IPS DF 4.7 (cell line): ENCODE measurements at regions not wholly inside any gene's neighbourhood (a gene's known extent, or its start where the extent isn't known, plus 50 kb on each side); places are given as distances from the start of the nearest gene placed in this dataset.
"Not testable (repeated sequence)": the region's sequence is repeated elsewhere in the genome, so short reads cannot be mapped to it uniquely, and the experiment has no call there.

ENCODE experiments used
- DNase-seq: peaks from one replicate; pipeline ENCODE4 v3.0.0-alpha.2; 2013; ENCODE audit warnings: low spot score; ENCODE audit errors: extremely low read depth

DNA sequence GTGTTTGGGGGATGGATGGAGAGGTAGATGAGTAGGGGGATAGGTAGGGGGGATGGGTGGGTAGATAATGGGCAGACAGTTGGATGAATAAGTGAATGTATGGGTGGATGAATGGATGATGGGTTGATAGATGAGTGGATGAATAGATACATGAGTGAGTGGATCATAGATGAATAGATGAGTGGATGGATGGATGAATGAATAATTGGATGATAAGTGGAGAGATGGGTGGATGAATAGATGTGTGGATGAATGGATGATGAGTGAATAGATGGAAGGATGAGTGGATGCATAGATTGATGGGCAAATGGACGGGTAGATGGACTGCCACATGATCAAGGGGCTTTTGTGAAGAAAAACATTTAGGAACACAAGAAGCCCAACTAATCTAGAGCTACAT is 133.3 kb upstream of the F3 start:
- DNase-seq, result no peak

DNA sequence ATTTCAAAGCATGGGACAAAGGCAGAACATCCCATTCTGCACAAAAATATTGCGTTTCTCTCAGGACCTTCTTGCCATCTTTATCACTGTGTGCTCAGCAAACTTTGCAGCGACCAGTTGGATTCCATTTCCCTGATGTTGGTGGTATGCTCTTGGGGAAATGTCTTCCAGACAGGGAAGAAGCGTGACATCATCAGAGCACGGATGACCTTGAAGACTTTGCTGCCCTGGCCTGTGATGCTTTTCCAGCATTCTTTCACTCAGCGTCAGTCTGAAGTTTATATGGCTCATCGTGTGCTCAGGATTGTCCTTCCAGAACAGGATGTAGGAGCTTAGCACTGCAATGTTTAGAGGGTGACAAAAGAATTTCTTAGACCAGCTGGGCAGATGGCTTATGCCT is 131.4 kb upstream of the F3 start:
- DNase-seq, result no peak

DNA sequence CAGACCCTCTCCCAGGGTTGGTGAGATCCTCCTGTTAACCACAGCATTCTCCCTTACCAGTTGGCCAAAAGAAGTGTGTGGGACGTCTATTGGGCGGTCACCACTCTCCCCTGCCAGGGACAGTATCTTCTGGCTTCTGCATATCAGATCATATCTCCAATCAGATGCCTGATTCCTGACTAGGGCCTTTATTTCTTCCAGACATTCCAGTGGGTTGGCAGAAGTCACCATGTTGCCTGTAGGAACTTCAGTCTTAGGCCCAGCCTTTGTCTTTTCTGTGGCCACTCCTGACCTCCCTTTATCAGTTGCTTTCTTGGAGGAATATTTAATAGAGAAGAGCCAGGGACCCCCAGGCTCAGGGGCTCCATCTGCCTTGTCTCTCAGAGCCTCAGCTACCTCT is 130.4 kb upstream of the F3 start:
- no peak for DNase-seq

DNA sequence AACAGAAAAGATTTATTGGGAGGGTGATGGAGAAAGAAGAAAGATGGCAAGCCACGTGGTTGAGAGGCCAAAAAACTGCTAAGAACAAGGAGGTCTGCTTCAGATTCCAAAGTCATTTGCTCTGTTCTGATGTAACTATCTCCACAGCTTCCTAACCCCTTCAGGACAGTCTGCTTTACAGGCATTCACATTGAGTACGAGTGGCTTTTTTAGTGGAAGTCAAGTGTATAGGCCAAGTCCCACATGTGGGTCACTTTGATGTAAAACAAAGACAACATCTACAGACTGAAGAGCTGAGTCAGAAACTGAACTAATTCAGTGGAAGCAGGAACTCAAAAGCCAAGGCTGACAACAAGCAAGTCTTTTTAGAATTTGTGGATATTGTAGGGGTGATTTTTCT is 128.7 kb upstream of the F3 start:
- DNase-seq, result no peak

DNA sequence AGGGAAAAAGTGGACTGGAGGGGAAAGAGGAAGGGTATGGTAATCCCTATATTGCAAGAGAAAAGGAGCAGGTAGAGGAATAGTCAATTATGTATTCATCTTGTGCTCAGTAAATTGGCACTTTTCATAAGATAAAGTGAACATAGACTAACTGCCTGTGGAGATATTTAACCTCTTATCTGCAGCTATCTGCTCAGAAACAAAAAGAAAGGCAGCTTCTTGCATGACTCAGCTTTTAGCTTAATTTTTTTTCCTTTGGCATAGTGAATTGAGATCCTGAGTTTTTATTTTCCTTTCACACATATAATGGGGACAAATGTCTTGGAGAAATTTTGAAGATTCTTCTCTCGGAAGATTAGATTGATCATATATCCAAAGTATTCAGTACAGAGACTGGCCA is 127.6 kb upstream of the F3 start:
- no peak for DNase-seq

DNA sequence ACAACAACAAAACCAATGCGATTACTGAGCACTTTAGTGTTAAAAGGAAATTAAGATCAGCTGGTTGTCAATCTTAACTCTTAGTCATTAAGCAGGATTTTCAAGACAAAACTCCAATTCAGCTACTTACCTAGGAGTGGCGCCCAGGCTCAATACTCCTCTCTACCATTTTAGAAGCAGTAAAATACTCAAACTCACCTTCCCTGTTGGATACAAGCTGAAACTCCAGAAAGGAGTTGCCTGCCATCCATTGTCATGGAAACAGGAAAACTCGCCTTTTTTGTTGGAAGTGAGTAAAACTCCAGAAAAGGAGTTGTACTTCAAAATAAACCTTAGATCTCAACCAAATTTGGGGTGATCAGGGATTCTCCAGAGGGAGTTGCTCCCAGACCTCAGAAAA is 127.0 kb upstream of the F3 start:
- DNase-seq, result no peak

DNA sequence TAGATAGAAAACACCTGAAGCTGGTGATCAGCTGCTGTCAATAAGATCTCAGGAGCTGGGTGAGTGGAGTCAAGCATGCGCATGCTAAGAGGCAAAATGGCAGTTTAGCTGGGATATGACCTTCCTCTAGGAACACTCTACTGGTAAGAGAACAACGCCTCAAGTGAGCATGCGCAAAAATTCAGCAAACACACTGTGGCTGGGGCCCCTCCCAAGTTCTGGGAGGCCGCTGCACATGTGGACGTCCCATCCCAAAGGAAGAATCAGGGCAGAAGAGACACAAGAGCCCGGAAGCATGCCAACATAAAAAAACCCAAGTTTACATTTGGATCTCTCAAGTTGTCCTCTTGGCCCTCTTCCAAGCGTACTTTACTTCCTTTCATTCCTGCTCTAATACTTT is 126.3 kb upstream of the F3 start:
- DNase-seq, result no peak

DNA sequence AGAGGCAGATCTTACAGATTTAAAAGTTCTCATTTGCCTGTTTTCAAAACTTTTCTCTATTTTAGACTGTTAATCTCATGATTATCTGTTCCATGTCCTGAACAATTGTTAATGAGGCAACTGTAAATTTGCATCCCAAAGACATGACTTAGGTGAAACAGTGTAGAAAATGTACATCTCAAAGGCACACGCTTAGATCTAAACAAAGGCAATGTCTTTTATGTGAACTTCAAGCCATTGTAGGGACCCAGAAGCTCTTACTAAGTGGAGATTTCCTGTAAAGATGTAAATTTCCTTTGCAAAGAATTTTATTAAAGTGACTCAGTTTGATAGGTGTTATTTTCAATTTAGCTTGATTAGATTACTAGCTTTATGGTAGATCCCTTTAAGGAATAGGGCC is 125.2 kb upstream of the F3 start:
- no peak for DNase-seq

DNA sequence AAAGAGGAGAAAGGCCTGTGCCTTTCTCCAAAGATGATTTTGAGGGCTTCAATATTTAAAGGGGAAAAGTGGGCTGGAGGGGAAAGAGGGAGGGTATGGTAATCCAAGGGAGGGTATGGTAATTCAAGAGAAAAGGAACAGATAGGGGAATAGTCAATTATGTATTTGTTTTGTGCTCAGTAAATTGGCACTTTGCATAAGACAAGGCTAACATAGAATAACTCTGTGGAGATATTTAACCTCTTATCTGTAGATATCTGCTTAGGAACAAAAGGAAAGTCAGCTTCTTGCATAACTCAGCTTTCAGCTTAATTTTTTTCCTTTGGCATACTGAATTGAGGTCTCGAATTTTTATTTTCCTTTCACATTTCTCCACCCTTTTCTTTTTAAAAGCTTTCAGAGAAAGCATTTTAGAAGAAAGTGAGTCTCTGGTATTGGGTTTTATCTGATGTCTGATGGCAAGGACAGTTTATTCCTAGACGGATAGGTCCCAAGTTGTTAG is 119.9 kb upstream of the F3 start:
- no peak for DNase-seq

DNA sequence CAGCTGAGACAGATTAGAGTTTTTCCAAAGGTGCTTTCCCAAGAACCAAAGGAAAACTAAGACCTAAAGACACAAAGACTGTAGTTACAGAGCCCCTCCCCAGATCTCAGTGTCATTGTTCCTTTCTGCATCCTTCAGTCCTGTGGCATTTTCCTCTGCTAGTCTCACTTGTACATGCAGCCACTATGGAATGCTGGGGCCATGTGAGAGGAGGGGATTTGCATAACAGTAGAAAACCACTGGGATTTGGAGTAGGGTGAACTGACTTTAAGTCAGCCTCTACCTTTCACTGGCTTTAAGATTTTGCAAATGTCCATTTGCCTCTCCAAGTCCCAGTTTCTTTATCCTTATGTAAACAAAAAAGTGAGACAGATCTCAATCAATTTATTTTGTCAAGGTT is 119.4 kb upstream of the F3 start:
- peak; percentile 78 for DNase-seq

DNA sequence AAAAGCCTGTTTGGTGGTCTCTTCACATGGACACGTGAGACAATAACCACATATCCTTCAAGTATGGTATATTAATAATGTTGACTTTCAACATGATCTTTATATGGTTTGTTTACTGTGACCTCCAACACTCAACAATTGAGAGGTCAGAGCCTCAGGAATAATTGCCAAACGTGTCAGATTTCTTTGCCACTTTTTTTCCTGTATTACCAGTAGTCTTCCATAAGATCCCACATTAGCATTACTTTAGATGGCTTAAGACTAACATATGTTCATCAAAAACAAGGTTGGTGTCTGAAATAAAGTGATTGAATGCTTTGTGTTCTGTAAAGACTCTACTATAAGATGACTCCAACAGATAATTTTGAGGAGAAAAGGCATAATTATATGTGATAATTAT is 118.7 kb upstream of the F3 start:
- no peak for DNase-seq

DNA sequence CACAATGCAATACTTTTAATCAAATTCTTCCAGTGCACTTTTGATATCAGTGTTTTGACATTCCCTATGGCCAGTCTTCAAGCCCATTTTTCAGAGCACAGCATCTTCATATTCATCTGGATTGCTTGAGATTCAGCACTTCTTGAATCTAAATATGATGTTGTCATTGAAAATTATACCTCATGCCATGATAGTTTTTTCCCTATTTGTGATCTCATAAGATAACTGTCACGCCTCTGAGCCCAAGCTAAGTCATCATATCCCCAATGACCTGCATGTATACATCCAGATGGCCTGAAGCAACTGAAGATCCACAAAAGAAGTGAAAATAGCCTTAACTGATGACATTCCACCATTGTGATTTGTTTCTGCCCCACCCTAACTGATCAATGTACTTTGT is 117.6 kb upstream of the F3 start:
- DNase-seq, result not testable (repeated sequence)

DNA sequence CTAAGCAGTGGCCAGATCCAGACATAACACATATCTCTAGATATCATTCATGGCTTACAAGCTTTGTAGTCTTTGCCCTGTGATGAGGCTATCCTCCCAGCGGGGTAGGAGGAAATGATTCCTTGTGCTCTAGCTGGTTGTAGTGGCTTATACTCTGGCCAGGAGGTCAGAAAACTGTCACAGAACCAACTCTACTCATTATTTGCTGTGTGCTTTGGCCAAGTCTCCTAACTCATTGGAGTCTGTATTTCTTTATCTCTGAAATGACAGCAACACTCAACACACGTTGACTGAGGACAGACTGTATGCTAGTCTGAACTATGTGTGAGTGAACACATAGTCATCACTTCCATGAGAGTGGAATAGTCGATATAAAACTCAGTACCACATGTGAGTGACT is 116.7 kb upstream of the F3 start:
- no peak for DNase-seq

DNA sequence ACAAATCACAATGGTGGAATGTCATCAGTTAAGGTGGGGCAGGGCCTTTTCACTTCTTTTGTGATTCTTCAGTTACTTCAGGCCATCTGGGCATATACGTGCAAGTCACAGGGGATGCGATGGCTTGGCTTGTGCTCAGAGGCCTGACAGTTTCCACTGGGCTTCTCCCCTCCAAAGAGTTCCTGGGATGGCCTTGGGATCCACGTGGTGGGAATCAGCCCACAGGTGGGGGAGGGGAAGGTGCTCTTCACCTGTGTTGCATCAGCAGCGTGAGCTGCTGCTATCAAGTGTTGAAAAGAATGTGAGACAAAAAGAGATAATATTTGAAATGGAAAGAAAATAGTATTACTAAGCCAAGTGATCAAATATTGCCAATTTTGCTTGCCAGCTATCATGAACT is 116.2 kb upstream of the F3 start:
- not testable (repeated sequence) for DNase-seq

DNA sequence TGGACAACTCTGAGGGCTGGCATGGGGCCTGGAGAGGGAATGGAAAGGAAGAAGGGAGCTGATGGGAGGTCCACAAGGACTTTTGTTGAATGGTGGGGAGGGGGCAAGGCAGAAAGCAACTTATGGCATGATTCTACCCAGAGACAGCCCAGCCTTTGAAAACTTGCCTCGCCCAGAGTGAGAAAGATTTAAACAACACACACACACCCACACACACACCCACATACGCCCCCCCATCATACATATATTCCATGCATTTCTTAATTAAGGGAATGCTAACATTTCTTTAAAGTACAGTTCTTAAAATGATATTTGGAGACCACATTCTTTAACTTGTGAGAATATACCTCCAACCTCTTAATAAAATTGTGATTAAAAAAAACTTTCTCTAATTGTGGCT is 115.4 kb upstream of the F3 start:
- no peak for DNase-seq

DNA sequence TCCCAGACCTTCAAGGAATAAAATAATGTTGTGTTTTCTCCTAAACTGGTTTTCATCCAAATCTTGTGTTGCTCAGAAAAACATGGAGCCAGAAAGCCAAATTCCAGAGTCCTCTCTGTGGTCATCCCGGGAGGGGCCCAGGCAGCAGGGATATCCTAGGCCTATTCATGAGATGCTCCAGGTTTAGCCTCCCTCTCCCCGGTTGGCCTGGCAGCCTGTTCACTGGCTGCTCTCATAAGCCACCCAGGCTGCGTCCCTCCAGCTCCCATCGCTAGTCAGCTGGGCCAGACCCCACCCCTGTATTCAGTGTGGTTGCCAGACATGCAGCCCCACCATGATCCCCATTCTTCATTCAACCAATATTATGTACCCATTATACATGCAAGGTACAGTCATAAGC is 113.4 kb upstream of the F3 start:
- DNase-seq, result no peak

DNA sequence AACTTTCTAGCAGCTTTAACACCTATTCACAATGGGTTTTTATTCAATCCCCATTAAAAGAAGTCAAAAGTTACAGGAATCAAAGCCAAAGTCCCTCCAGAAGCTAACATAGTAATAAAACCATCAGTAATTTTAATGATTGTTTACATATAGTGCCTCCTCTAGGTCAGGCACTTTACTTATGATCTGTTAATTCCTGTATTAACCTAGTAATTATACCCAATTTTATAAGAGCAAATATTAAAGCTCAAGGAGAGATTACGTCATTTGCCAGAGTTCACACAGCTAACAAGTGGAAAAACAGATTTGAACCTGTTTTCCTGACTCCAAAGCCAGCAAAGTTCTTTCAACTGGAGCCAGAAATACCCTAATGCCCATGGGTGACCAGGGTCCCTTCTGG is 112.9 kb upstream of the F3 start:
- DNase-seq, result no peak

DNA sequence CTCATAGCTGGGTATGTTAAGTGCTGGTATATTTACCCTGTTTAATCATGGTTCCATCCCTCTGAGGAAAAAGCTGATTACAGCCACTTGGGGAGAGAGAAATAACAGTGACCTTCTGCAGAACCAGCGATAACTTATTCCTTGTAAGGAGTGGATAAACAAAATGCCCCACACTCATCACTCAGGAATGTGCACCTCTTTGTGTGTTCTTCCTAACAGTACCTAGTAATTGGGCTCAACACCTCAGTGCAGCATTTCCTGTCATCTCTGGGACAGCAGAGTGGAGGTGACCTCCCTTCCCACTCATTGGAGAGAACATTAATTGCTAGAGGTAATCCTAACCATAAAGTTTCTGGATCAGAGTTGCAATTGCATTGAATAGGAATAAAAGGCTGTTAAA is 112.5 kb upstream of the F3 start:
- DNase-seq, result no peak

DNA sequence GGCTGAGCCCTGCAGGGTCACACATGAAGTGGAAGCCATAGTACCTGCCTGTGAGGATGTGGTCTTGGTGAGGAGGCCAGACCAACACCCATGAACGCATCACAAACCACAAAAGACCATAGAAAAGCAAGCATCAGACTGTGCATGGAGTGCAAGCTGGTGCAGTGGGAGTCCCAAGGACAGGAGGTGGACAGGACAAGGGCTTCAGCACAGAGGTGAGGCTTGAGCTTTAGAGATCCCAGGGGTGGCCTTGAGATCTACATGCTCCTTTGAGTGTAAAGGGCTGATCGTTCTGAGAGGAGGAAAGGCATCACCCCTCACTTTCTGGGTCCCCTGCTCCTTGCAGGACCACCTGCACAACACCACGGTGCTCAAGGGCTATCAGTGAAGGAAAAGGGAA is 111.9 kb upstream of the F3 start:
- no peak for DNase-seq

DNA sequence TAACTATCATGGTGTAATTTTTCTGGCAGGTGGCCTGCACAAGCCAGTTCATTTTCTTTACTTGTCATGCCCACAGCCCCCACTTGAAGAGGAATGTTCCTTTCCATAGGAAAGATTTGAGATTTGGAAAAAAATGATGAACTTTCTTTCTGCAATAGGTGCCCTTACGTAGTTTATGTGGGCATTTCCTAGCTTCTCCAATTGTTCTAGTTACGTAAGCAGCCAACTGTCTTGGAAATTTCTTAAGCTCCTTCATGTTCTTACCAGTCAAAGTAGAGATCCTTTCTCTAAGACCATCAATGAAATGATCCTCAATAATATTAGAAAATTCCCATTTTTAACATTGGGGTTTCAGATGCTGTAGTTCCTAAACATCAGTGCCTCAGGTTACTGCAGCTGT is 109.5 kb upstream of the F3 start:
- no peak for DNase-seq

DNA sequence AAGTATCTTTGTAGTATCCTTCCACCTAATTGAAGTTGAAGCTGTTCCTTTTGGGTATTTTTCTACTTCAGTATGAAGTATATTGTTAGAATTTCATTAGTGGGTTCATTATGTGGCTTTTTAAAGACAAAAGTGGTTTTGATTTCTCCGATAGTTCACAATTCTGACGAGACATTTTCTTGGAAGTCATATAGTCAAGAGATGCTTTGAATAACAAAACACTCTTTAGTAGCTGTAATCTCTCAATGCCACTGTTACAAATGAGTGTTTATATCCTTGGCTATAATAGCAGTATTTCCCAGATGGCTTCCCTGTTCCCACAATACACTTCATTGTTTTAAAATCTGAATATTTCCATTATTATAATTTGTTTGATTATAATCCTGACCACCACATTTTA is 108.7 kb upstream of the F3 start:
- no peak for DNase-seq

DNA sequence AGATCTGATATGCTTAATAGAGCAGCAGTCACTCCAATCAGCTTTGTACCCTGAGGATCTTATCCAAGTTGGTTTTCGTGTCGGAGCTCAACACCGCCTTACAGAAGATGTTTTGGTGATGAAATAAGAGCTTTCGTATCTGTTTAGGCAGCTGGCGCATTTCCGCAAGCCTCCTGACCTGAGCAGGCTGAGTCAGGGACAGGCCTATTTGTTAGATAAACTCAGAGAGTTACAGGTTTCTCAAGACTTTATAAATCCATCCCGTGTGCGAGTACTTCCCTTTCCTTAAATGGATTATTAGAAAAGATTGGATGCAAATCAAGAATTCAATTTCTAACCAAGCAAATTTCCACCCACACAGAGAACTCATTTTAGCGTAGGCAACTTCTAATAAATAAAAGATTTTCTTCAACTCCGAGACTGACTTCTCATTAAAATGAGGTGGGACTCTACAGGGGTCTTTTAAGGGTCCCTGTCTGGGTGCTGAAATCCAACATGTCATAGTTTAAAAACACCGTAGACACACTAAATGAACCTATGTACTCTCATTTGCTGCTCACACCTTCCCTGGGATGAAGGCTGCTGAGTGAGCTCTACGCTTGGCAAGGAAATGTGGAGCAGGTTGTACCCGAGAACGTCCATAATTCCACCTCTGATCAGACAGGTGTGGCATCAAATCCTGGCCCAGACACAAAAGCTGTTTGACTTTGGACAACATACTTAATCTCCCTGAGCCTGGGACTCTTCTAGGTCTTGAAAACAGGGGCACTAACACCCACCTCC is 106.9 kb upstream of the F3 start:
- DNase-seq, result no peak

DNA sequence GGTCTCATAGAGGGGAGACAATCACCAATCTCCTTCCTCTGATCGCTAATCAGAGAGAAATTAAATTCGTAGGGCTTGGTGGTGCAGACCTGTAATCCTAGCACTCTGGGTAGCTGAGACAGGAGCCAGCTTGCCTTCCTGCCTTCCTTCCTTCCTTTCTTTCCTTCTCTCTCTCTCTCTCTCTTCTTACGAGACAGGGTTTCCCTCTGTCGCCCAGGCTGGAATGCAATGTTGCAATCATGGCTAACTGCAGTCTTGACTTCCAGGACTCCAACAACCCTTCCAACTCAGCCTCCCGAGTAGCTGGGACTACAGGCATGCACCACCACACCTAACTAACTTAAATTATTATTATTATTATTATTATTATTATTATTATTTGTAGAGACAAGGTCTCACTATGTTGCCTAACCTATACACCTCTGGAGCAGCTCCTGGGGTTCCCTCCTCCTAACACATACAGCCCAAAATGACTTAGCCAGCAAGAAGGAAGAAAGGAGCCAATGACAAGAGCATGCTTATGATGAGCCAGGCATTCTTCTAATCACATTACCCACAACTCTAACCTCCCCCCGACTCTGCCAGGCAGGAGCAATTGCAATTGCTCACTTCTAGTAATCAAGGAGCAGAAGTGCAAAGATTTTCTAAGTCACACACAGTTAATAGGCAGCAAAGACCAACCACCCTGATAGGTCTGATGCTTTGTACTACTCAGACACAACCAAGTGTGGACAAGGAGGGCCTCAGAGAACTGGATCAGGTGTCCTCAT is 105.4 kb upstream of the F3 start:
- DNase-seq, result no peak
